Panc1 (cell line): ENCODE measurements at regions not wholly inside any gene's neighbourhood (a gene's known extent, or its start where the extent isn't known, plus 50 kb on each side); places are given as distances from the start of the nearest gene placed in this dataset.
"Not testable (repeated sequence)": the region's sequence is repeated elsewhere in the genome, so short reads cannot be mapped to it uniquely, and the experiment has no call there.

Experiments used
- ATAC-seq: fragments of 200-7000 bp; cut with Tn5 transposase; 2 replicates; pipeline ENCODE4 v1.9.1; 2020; ENCODE audit warnings: mild to moderate bottlenecking, moderate library complexity
- BruUV-seq: library from RNA; stranded (reverse); fragments of 400-500 nt; replicated peaks from 2 replicates; lab custom pipeline; 2021; lab: Mats Ljungman, UMichigan
- CTCF ChIA-PET: fragments of 300-600 bp; sonication (Branson Sonifier 250); formaldehyde crosslinking; loops from one replicate; lab custom pipeline; 2022; ENCODE audit warnings: antibody characterized with exemption; lab: Charles Lee
- POLR2A ChIA-PET: fragments of 300-600 bp; sonication (Branson Sonifier 250); formaldehyde crosslinking; loops from one replicate; lab custom pipeline; 2022; ENCODE audit warnings: antibody characterized with exemption; lab: Charles Lee
- DNase-seq: peaks from one replicate; pipeline ENCODE4 v3.0.0-alpha.2; 2010; ENCODE audit warnings: low read depth, low spot score
- H3K27ac ChIP-seq: 2 replicates; pipeline ENCODE4 v1.5.1; 2011; ENCODE audit warnings: mild to moderate bottlenecking, low read length, inconsistent platforms
- H3K27me3 ChIP-seq: fragments of 200-500 bp; sonication (Bioruptor generic); 2 replicates; pipeline ENCODE4 v1.6.0; 2014; ENCODE audit warnings: low read length, inconsistent platforms; ENCODE audit not compliant: control insufficient read depth, insufficient read depth
- H3K36me3 ChIP-seq: fragments of 200-500 bp; sonication (Bioruptor generic); 2 replicates; pipeline ENCODE4 v1.5.1; 2014; ENCODE audit warnings: inconsistent platforms, mild to moderate bottlenecking, low read length, moderate library complexity; ENCODE audit not compliant: control insufficient read depth, insufficient read depth
- H3K4me1 ChIP-seq: 2 replicates; pipeline ENCODE4 v1.5.1; 2011; ENCODE audit warnings: inconsistent platforms, mild to moderate bottlenecking, low read length, moderate library complexity; ENCODE audit not compliant: control insufficient read depth, insufficient read depth
- H3K4me3 ChIP-seq, 2 experiments: 2 replicates each; pipeline ENCODE4 v1.5.1; 2011 to 2012; ENCODE audit warnings: low read depth in 2 of 2, low read length in 2 of 2, mild to moderate bottlenecking in 2 of 2, inconsistent platforms in 1 of 2, moderate library complexity in 1 of 2
- H3K9me3 ChIP-seq: fragments of 200-500 bp; sonication (Bioruptor generic); 2 replicates; pipeline ENCODE4 v1.5.1; 2014; ENCODE audit warnings: low read depth, mild to moderate bottlenecking, inconsistent platforms, low read length, moderate library complexity; ENCODE audit not compliant: control insufficient read depth, insufficient read depth
- CTCF ChIP-seq: fragments of 450-650 bp; IDR thresholded peaks from 2 replicates; pipeline ENCODE4 v1.5.1; 2017; ENCODE audit warnings: mild to moderate bottlenecking
- POLR2AphosphoS5 ChIP-seq: IDR thresholded peaks from 2 replicates; pipeline ENCODE4 v1.6.1; 2012; ENCODE audit warnings: mild to moderate bottlenecking, low read depth, low read length, moderate library complexity
- REST ChIP-seq, 2 experiments: IDR thresholded peaks; 2 replicates each; pipeline ENCODE4 v1.6.1; 2011 to 2012; ENCODE audit warnings: low read depth in 2 of 2, control low read depth in 1 of 2, low read length in 1 of 2, mild to moderate bottlenecking in 1 of 2, moderate library complexity in 1 of 2; ENCODE audit not compliant: insufficient read depth in 1 of 2
- SIN3A ChIP-seq: IDR thresholded peaks from 2 replicates; pipeline ENCODE4 v1.6.1; 2012; ENCODE audit warnings: low read depth, mild to moderate bottlenecking, low read length, moderate library complexity, borderline replicate concordance; ENCODE audit not compliant: insufficient read depth
- TCF7L2 ChIP-seq: IDR thresholded peaks from 2 replicates; pipeline ENCODE4 v1.6.1; 2011; ENCODE audit warnings: mild to moderate bottlenecking, low read depth, low read length, inconsistent platforms
- in situ Hi-C: cut with HindIII; loops from 2 replicates; pipeline ENCODE4 v1.10.0; 2016; ENCODE audit warnings: low sequenced_read_pairs, low pct_unique_long_range_greater_than_20kb
- intact Hi-C: fragments of 100-400 bp; cut with micrococcal nuclease; formaldehyde crosslinking; loops from one replicate; pipeline ENCODE4 v1.10.0; 2022; ENCODE audit not compliant: unreplicated experiment

GRCh38 chr5:159522841-159523240, 192.6 kb upstream of the IL12B start:
- CTCF ChIA-PET: no interaction called here
- H3K36me3 ChIP-seq: no peaks in the 10 kb centered on the region
- intact Hi-C loops: no loop called here
- H3K4me1 ChIP-seq: no peaks in the 10 kb centered on the region
- BruUV-seq: no TSS peak
- DNase-seq (no peak), ATAC-seq (no peak)
- H3K9me3 ChIP-seq: no peaks in the 10 kb centered on the region
- TF ChIP-seq CTCF (no peak), REST (IDR thresholded peaks at IDR 0.05; ENCODE audit: insufficient read depth in 1 of 2, low read depth in 2 of 2, low read length in 1 of 2) (no peak), POLR2AphosphoS5 (no peak), TCF7L2 (no peak), SIN3A (no peak)
- H3K4me3 ChIP-seq: no peak overlapping the region
- in situ Hi-C loops: no loop called here
- POLR2A ChIA-PET: no interaction called here
- no peaks in the 10 kb centered on the region for H3K27me3 ChIP-seq
- H3K27ac ChIP-seq: no peak overlapping the region

- DNase-seq, POLR2A ChIA-PET, H3K27ac ChIP-seq, H3K36me3 ChIP-seq, H3K27me3 ChIP-seq, intact Hi-C loops, ATAC-seq, H3K4me3 ChIP-seq, BruUV-seq, CTCF ChIA-PET, H3K9me3 ChIP-seq, H3K4me1 ChIP-seq, in situ Hi-C loops: not testable (repeated sequence)
Measured at GRCh38 chr5:159524279-159524678, 194.0 kb upstream of the IL12B start.

GRCh38 chr5:159525117-159525516, 194.8 kb upstream of the IL12B start:
- TF ChIP-seq SIN3A: no peak
- TF ChIP-seq TCF7L2: no peak
- no peak for TF ChIP-seq POLR2AphosphoS5
- TF ChIP-seq CTCF: no peak
- no peak for TF ChIP-seq REST (IDR thresholded peaks at IDR 0.05; ENCODE audit: insufficient read depth in 1 of 2, low read depth in 2 of 2, low read length in 1 of 2)
- CTCF ChIA-PET: no interaction called here

More at GRCh38 chr5:159525117-159525516, 194.8 kb upstream of the IL12B start:
- Histone ChIP-seq H3K36me3 (no peaks in the 10 kb centered on the region), H3K9me3 (no peaks in the 10 kb centered on the region), H3K4me3 (no peak overlapping the region), H3K4me1 (no peaks in the 10 kb centered on the region), H3K27ac (no peak overlapping the region), H3K27me3 (no peaks in the 10 kb centered on the region)
- POLR2A ChIA-PET: no interaction called here
- intact Hi-C loops: no loop called here
- BruUV-seq: no TSS peak
- in situ Hi-C loops: no loop called here
- DNase-seq (no peak), ATAC-seq (no peak)
